Fibroblast of upper back skin (primary cell): ENCODE measurements at regions not wholly inside any gene's neighbourhood (a gene's known extent, or its start where the extent isn't known, plus 50 kb on each side); places are given as distances from the start of the nearest gene placed in this dataset.
"Not testable (repeated sequence)": the region's sequence is repeated elsewhere in the genome, so short reads cannot be mapped to it uniquely, and the experiment has no call there.

Source experiments
- DNase-seq: peaks from one replicate; pipeline ENCODE4 v3.0.0-alpha.2; 2013

DNA sequence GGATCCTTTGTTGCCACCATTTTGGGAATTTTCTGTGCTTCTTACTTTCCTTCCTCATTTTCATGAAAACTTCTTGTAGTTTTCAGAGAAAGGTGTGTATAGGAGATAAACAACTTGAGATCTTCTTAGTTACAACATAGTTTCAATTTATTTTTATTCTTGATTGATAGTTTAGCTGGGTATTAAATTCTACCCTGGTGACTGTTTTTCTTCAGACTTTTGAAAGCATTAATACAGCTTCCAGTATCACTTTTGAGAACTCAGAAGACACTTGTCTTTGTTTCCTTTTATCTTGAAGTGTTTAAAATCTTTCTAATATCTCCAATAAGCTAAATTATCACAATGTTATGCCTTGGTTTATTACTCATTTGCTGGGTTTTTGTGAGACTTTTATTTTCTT is 167.5 kb upstream of the DPP10 start:
- DNase-seq: no peak

- no peak for DNase-seq
Measured at GRCh38 chr2:114281188-114281587, 161.3 kb upstream of the DPP10 start.

DNA sequence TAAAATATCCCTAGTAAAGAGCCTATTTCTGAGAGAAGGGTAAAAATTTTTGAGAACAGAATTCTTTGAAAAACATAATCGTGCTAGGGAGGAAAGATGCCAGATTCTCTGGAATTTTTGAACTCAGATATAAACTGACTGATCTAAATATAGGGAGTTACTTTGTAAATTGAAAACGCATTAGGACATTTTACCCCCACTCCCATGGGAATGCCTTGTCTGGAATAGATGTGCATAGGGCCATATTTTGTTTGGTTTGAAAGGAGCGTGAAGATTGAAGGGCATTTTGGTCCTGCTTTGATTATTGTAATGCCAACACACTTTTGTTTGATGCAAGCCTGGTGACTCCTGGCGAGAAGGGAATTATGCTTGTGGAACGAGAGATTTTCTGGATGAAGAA is 158.7 kb upstream of the DPP10 start:
- DNase-seq: no peak

DNA sequence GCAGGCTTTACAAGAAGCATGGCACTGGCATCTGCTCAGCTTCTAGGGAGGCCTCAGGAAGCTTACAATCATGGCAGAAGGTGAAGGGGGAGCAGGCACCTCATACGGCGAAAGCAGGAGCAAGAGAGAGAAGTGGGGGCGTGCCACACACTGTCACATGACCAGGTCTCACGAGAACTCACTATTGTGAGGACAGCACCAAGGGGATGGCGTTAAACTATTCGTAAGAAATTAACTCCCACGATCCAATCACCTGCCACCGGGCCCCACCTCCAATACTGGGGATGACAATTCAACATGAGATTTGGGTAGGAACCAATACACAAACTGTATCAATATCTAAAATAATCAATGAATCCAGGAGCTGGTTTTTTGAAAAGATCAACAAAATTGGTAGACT is 156.0 kb upstream of the DPP10 start:
- no peak for DNase-seq

GRCh38 chr2:114293355-114293754 is 149.1 kb upstream of the DPP10 start:
- no peak for DNase-seq

GRCh38 chr2:114294741-114295140 is 147.7 kb upstream of the DPP10 start:
- no peak for DNase-seq

- not testable (repeated sequence) for DNase-seq
Measured at GRCh38 chr2:114300351-114300750, 142.1 kb upstream of the DPP10 start.

DNA sequence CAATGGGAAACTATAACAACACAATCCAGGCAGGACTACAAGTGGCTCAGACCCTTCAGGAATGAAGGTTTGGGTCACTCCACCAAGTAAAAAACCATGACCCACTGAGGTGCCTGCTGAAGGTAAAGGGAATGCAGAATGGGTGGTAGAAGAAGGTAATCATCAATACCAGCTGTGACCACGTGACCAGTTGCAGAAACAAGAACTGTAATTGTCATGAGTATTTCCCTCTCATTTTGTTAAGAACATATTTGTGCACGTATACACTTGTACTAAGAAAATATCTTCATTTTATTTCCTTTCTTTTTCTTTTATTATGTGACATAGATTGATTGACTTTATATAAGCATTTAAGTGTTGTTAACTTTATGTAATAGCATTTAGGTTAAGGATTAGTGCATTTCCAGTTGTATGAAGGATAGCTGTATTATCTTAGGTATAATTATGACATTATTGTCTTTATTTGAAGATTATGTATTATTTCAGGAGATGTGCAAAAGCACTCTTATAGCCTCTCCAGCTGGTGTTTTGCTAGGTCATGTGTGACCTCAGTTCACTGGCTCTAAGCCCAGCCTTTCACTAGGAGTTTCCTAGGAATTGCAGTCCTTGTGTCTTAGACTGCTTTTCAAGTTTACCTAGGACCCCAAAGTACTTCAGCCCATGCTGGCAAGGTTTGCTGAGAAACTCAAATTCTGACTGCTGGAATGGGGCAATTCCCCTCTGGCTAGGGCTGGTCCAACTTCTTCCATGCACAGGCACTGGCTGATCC is 125.7 kb upstream of the DPP10 start:
- DNase-seq: no peak

DNA sequence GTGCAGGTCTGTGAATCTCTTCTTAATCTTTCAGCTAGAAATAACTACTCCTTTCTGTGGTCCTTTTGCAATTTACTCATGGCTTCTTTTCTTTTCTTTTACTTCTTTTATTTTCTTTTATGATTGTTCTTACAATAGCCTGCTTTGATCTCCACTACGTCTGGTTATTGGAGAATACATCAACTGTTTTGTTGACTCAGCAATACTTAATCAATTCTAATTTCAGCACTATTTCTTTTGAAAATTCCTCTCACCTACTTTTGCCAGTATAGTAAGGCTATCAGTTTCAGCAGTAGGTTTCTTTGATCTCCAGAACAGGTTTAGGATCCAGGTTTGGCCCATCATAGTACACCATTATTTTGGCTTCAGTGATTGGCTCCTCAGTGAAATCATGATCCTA is 111.8 kb upstream of the DPP10 start:
- no peak for DNase-seq

- no peak for DNase-seq
Measured at GRCh38 chr2:114331934-114332333, 110.5 kb upstream of the DPP10 start.

DNA sequence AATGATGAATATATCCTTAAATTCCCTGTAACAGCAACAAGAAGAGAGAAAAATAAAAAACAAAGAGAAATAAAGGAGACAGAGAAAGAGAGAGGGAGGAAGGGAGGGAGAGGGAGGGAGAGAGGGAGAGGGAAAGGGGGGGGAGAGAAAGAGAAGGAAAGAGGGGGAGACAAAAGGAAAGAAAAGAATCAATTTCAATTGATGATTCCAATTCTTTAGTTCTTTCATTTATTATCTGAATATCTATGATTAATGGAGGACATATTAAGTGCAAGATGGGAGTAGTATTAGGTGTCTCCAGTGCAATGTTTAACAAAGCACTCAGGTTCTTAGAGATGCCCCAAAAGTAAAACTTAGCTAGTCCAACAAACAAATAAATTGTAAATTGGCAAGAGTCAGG is 97.2 kb upstream of the DPP10 start:
- DNase-seq: no peak

- DNase-seq: no peak
Measured at GRCh38 chr2:114346658-114347057, 95.8 kb upstream of the DPP10 start.

- DNase-seq: no peak
Measured at GRCh38 chr2:114350186-114350725, 92.2 kb upstream of the DPP10 start.

- no peak for DNase-seq
Measured at GRCh38 chr2:114352988-114353387, 89.5 kb upstream of the DPP10 start.

DNA sequence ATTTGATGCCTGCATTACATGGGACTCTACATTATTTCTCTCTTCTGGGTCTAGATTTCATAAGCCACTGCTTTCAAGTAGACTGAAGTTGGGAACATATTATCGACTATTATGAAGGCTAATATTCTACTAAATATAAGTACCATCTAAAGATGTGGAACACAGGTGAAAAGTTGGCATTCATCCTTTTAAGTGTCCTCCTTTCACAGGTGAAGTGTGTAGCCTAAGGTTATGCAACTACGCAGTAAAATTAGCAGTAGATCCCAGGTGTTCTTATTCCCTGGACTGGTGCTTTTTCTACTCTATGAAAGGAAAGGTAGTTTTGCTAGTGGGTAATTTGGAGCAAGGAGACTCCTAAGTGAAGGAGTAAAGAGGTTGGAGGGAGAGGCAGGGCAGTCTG is 88.2 kb upstream of the DPP10 start:
- no peak for DNase-seq

GRCh38 chr2:114368705-114369104 is 73.7 kb upstream of the DPP10 start:
- DNase-seq: no peak

- DNase-seq: not testable (repeated sequence)
Measured at GRCh38 chr2:114371721-114372120, 70.7 kb upstream of the DPP10 start.

DNA sequence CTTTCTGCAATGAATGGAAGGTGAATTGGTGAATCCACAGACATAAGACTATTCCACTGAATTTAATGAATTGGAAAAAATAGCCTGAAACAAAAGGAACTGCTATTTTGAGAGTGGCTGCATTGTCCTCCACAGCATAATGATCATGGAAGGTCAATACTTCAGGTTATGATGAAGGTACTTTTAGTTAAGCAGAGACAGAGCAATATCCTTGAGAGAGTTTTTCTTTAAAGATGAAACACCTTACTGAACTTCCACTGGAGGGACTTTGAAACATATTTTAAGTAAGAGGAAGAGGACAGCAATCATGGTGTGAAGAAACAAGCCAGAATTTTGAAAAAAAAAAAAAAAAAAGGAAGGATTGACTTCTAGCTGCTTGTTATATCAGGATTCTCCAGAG is 68.8 kb upstream of the DPP10 start:
- DNase-seq: no peak

DNA sequence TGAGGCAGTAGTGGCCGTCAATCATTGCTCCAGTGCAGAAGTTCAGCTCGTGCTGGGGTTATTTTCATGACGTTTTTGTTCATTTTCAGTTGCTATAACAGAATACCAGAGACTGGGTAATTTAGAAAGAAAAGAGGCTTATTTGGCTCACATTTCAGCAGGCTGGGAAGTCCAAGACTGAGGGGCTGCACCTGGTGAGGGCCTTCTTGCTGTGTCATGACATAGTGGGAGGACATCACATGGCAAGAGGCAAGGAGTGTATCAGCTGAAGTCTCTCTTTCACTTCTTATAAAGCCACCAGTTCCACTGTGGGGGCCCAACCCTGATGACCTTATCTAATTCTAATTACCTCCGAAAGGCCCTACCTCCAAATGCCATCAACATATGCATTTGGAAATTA is 58.0 kb upstream of the DPP10 start:
- no peak for DNase-seq

- no peak for DNase-seq
Measured at GRCh38 chr2:114389021-114389420, 53.4 kb upstream of the DPP10 start.
